HCT116 (cell line): ENCODE measurements at regions not wholly inside any gene's neighbourhood (a gene's known extent, or its start where the extent isn't known, plus 50 kb on each side); places are given as distances from the start of the nearest gene placed in this dataset.

Source experiments
- CBX3 ChIP-seq: IDR thresholded peaks from 2 replicates; pipeline ENCODE4 v1.6.1; 2012; ENCODE audit warnings: low read depth
- CEBPB ChIP-seq: IDR thresholded peaks from 2 replicates; pipeline ENCODE4 v1.6.1; 2012; ENCODE audit warnings: low read depth
- EZH2 ChIP-seq: fragments of 200-600 bp; sonication (generic); IDR thresholded peaks from 2 replicates; pipeline ENCODE4 v1.6.1; 2017; ENCODE audit warnings: antibody characterized with exemption, mixed run types
- POLR2A ChIP-seq: IDR thresholded peaks from 2 replicates; pipeline ENCODE4 v1.7.0; 2011; ENCODE audit warnings: borderline replicate concordance; ENCODE audit not compliant: insufficient read depth, insufficient read length; ENCODE audit errors: extremely low read depth
- POLR2AphosphoS5 ChIP-seq: IDR thresholded peaks from 2 replicates; pipeline ENCODE4 v1.6.1; 2011; ENCODE audit warnings: mild to moderate bottlenecking, low read depth, low read length, moderate library complexity
- RAD21 ChIP-seq: IDR thresholded peaks from 2 replicates; pipeline ENCODE4 v1.6.1; 2012; ENCODE audit warnings: low read depth, mild to moderate bottlenecking
- SP1 ChIP-seq: IDR thresholded peaks from 2 replicates; pipeline ENCODE4 v1.6.1; 2012; ENCODE audit warnings: low read depth
- TCF7L2 ChIP-seq: IDR thresholded peaks from 2 replicates; pipeline ENCODE4 v1.7.0; 2011; ENCODE audit warnings: borderline replicate concordance, inconsistent platforms; ENCODE audit not compliant: insufficient read depth, insufficient read length; ENCODE audit errors: extremely low read depth
- TF ChIP-seq, protein P1 (sequence below), 3 experiments: fragments of 200-600 bp in 1 of 3; sonication (generic) in 1 of 3; IDR thresholded peaks in 2 of 3; conservative IDR thresholded peaks in 1 of 3; 2 replicates each; pipeline ENCODE4 v1.5.1; 2012 to 2017; ENCODE audit warnings: low read depth in 2 of 3, low read length in 2 of 3, antibody characterized with exemption in 1 of 3, borderline replicate concordance in 1 of 3, control low read depth in 1 of 3, mild to moderate bottlenecking in 1 of 3, mixed read lengths in 1 of 3, mixed run types in 1 of 3, moderate library complexity in 1 of 3; ENCODE audit not compliant: insufficient read depth in 1 of 3

GRCh38 chr20:51306521-51307358, 235.8 kb downstream of the NFATC2 start:
- TF ChIP-seq RAD21 (peak; percentile 99), CEBPB (no peak), TCF7L2 (no peak), SP1 (no peak), POLR2AphosphoS5 (no peak), CBX3 (no peak), EZH2 (no peak), POLR2A (no peak)
- TF ChIP-seq, protein P1, sequence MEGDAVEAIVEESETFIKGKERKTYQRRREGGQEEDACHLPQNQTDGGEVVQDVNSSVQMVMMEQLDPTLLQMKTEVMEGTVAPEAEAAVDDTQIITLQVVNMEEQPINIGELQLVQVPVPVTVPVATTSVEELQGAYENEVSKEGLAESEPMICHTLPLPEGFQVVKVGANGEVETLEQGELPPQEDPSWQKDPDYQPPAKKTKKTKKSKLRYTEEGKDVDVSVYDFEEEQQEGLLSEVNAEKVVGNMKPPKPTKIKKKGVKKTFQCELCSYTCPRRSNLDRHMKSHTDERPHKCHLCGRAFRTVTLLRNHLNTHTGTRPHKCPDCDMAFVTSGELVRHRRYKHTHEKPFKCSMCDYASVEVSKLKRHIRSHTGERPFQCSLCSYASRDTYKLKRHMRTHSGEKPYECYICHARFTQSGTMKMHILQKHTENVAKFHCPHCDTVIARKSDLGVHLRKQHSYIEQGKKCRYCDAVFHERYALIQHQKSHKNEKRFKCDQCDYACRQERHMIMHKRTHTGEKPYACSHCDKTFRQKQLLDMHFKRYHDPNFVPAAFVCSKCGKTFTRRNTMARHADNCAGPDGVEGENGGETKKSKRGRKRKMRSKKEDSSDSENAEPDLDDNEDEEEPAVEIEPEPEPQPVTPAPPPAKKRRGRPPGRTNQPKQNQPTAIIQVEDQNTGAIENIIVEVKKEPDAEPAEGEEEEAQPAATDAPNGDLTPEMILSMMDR (IDR thresholded peaks at IDR 0.05 in 2 of 3, conservative IDR thresholded peaks at IDR 0.05 in 1 of 3; ENCODE audit: borderline replicate concordance in 1 of 3, insufficient read depth in 1 of 3, low read depth in 2 of 3, low read length in 2 of 3), result peak; percentile 85 to 95 (median 88)
